ENCODE measurements at regions not wholly inside any gene's neighbourhood (a gene's known extent, or its start where the extent isn't known, plus 50 kb on each side); places are given as distances from the start of the nearest gene placed in this dataset.
"Not testable (repeated sequence)": the region's sequence is repeated elsewhere in the genome, so short reads cannot be mapped to it uniquely, and the experiment has no call there.

DNA sequence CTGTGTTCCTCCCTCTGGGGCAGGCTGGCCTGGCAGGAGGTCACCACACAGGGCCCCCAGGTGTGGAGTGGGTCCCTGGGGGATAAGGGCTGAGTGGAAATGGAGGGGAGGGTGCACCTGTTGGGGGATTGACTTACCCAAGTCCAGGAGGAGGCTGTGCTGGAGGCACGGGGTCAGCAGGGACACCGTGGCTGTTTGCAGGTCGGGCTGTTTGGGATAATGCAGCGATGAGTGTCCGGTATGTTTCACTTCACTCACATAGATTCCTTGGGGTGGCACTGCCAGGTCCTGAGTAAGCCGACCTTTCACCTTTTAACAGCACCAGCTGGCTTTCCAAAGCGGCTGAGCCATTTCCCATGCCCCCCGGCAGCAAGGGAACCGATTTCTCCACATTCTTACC, 113.0 kb downstream of the NPIPB11 start:
- not testable (repeated sequence) for TF ChIP-seq POLR2A, CTCF (IDR thresholded peaks at IDR 0.05)

Data from transverse colon (tissue), 3 donors.